ENCODE measurements at regions not wholly inside any gene's neighbourhood (a gene's known extent, or its start where the extent isn't known, plus 50 kb on each side); places are given as distances from the start of the nearest gene placed in this dataset.
"Not testable (repeated sequence)": the region's sequence is repeated elsewhere in the genome, so short reads cannot be mapped to it uniquely, and the experiment has no call there.

DNA sequence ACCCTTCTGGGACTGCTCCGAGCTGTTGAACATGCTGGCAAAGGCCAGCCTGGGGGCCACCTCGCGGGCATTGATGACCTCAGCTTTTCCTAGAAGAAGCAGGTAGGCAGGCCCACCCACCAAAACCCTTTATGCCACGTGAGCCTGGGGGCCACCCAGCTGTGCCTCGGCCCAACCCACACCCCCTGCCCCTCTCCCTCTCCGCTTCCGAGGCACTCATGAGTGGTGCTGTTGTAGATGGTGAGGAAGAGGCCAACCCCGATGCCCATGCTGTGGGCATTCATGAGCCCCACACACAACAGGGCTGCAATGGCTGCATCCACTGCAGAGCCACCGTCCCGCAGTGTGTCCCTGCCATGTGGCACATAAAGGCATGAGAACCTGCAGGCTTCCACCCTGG, 118.6 kb upstream of the DGCR6 start:
- DNase-seq (ENCODE audit: missing footprints): peak; percentile 37
- ATAC-seq; intact Hi-C loops (cut with DNase I): not testable (repeated sequence)

- intact Hi-C loops (cut with DNase I); DNase-seq (ENCODE audit: missing footprints); ATAC-seq: not testable (repeated sequence)
Observed at GRCh38 chr22:18810379-18810778, 95.7 kb upstream of the DGCR6 start.

DNA sequence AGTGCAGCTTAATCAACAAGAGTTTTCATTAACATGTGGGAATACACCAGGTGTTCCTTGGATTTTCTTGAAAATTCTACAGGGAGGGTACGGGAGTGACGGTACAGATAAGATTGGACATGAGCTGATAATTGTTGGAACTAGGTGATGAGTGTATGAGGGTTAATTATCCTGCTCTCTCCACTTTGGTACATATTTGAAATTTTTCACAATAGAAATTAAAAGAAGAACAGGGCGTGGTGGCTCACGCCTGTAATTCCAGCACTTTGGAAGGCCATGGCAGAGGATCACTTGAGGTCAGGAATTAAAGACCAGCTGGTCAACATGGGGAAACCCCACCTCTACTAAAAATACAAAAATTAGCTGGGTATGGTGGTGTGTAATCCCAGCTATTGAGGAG, 87.1 kb upstream of the DGCR6 start:
- DNase-seq (ENCODE audit: missing footprints); intact Hi-C loops (cut with DNase I); ATAC-seq: not testable (repeated sequence)
